OCI-LY7 (cell line): ENCODE measurements at regions not wholly inside any gene's neighbourhood (a gene's known extent, or its start where the extent isn't known, plus 50 kb on each side); places are given as distances from the start of the nearest gene placed in this dataset.

Experiments used
- EZH2phosphoT487 ChIP-seq: fragments of 200-600 bp; sonication (generic); IDR thresholded peaks from 2 replicates; pipeline ENCODE4 v1.6.1; 2018; ENCODE audit warnings: low read depth, borderline replicate concordance, mild to moderate bottlenecking, mixed run types, antibody characterized with exemption, low read length, moderate library complexity, mixed read lengths
- TF ChIP-seq, protein P1 (sequence below): fragments of 200-600 bp; sonication (generic); conservative IDR thresholded peaks from 2 replicates; pipeline ENCODE4 v1.5.1; 2014; ENCODE audit warnings: mild to moderate bottlenecking, antibody characterized with exemption, low read length, moderate library complexity, mixed read lengths

- TF ChIP-seq, protein P1, sequence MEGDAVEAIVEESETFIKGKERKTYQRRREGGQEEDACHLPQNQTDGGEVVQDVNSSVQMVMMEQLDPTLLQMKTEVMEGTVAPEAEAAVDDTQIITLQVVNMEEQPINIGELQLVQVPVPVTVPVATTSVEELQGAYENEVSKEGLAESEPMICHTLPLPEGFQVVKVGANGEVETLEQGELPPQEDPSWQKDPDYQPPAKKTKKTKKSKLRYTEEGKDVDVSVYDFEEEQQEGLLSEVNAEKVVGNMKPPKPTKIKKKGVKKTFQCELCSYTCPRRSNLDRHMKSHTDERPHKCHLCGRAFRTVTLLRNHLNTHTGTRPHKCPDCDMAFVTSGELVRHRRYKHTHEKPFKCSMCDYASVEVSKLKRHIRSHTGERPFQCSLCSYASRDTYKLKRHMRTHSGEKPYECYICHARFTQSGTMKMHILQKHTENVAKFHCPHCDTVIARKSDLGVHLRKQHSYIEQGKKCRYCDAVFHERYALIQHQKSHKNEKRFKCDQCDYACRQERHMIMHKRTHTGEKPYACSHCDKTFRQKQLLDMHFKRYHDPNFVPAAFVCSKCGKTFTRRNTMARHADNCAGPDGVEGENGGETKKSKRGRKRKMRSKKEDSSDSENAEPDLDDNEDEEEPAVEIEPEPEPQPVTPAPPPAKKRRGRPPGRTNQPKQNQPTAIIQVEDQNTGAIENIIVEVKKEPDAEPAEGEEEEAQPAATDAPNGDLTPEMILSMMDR, result no peak
- no peak for TF ChIP-seq EZH2phosphoT487
These were observed 78.9 kb upstream of the FIBIN start for GRCh38 chr11:26914968-26915367.
